Prostate gland (tissue), 2 donors: ENCODE measurements at regions not wholly inside any gene's neighbourhood (a gene's known extent, or its start where the extent isn't known, plus 50 kb on each side); places are given as distances from the start of the nearest gene placed in this dataset.

Source experiments
- DNase-seq: peaks from one replicate; pipeline ENCODE4 v3.0.0-alpha.2; 2019; ENCODE audit warnings: low spot score
- H3K27ac ChIP-seq, 2 donors: fragments of 200-600 bp; sonication (generic); 2 replicates each; pipeline ENCODE4 v1.5.1; 2017 to 2019
- H3K27me3 ChIP-seq: fragments of 200-600 bp; sonication (generic); replicated peaks from 2 replicates; pipeline ENCODE4 v1.5.1; 2019; ENCODE audit not compliant: insufficient read depth
- H3K36me3 ChIP-seq, 2 donors: fragments of 200-600 bp; sonication (generic); 1 replicate in 1 of 2; 2 replicates in 1 of 2; pipeline versions ENCODE4 v1.5.1 to v1.8.1; 2017 to 2019
- H3K4me1 ChIP-seq: fragments of 200-600 bp; sonication (generic); replicated peaks from 2 replicates; pipeline ENCODE4 v1.5.1; 2019
- H3K4me3 ChIP-seq, 2 donors: fragments of 200-600 bp; sonication (generic); 2 replicates each; pipeline ENCODE4 v1.5.1; 2017 to 2019
- H3K9me3 ChIP-seq: fragments of 200-600 bp; sonication (generic); 2 replicates; pipeline ENCODE4 v1.5.1; 2017
- POLR2A ChIP-seq: fragments of 450-650 bp; IDR thresholded peaks from one replicate; pipeline ENCODE4 v1.6.1; 2016; ENCODE audit warnings: antibody characterized with exemption, mild to moderate bottlenecking
- POLR2AphosphoS5 ChIP-seq: sonication (generic); formaldehyde crosslinking; IDR thresholded peaks from one replicate; pipeline ENCODE4 v1.6.1; 2017; ENCODE audit warnings: antibody characterized with exemption
- WGBS: methylation state at CpG from one replicate; pipeline ENCODE4 v1.1.5; 2018; 5-methylcytosine and 5-hydroxymethylcytosine counted together
- intact Hi-C: fragments of 100-400 bp; cut with DNase I; formaldehyde crosslinking; loops from one replicate; pipeline ENCODE4 v1.14.2; 2022
- TF ChIP-seq, protein P1 (sequence below), 4 experiments: fragments of 200-600 bp in 2 of 4; fragments of 450-650 bp in 2 of 4; sonication (generic) in 2 of 4; IDR thresholded peaks; 1 replicate in 3 of 4; 2 replicates in 1 of 4; pipeline ENCODE4 v1.5.1; 2016 to 2019; ENCODE audit warnings: antibody characterized with exemption in 4 of 4, mild to moderate bottlenecking in 2 of 4, moderate library complexity in 2 of 4

DNA sequence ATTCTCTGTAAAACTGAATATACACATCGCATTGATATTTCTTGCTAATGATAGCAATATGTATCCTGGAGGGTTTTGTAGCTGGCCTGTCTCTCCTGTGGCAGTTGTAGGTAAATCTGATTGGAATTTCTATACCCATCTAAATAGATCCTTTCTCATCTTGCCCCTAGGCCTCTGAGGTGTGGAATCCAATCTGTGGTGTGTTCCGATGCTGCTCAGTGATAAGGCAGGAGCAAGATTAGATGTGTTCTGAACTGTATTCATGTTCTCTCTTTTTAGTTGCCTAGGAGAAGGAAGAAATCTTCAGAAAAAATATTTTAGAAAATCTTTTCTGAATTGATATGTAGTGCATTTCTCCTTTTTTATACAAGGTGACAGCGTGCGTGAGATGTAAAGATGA lies 507.5 kb downstream of the NR2F1-AS1 start:
- Histone ChIP-seq H3K27me3 (no peaks in the 10 kb centered on the region), H3K9me3 (no peaks in the 10 kb centered on the region), H3K4me3 (no peak overlapping the region), H3K36me3 (no peaks in the 10 kb centered on the region), H3K4me1 (no peaks in the 10 kb centered on the region), H3K27ac (no peak overlapping the region)
- TF ChIP-seq, protein P1, sequence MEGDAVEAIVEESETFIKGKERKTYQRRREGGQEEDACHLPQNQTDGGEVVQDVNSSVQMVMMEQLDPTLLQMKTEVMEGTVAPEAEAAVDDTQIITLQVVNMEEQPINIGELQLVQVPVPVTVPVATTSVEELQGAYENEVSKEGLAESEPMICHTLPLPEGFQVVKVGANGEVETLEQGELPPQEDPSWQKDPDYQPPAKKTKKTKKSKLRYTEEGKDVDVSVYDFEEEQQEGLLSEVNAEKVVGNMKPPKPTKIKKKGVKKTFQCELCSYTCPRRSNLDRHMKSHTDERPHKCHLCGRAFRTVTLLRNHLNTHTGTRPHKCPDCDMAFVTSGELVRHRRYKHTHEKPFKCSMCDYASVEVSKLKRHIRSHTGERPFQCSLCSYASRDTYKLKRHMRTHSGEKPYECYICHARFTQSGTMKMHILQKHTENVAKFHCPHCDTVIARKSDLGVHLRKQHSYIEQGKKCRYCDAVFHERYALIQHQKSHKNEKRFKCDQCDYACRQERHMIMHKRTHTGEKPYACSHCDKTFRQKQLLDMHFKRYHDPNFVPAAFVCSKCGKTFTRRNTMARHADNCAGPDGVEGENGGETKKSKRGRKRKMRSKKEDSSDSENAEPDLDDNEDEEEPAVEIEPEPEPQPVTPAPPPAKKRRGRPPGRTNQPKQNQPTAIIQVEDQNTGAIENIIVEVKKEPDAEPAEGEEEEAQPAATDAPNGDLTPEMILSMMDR (IDR thresholded peaks at IDR 0.05), result no peak
- TF ChIP-seq POLR2AphosphoS5 (no peak), POLR2A (no peak)
- WGBS, result 90% methylated on average over 4 of the region's 4 CpGs
- intact Hi-C loops, result no loop called here
- DNase-seq, result no peak

DNA sequence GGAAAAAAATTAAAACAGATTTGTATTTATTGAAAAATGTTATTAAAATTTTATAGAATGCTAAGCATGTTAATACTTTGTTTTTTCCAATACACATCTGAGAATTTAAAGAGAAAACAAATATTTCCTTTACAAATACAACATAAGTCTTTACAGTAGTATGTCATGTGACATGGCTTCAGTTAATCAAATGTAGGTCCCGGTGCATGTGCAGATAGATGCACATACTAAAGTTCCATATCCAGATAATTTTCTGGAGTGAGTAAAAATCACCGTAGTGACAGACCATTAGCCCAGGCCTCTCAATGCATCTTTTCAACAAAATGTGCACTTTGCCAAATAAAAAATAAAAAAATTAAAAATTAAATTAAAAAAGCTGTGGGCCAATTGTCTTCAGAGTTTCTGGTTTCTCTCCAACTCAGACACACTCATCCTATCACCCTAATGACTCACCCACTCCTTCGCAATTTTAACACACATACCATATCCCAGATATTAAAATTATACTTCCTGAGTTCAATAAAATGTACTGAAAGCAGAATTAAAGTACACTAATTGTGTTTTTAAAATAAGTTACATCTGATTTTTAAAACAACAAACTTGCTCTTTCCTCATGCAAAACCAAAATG lies 508.1 kb downstream of the NR2F1-AS1 start:
- Histone ChIP-seq H3K4me1 (no peaks in the 10 kb centered on the region), H3K27ac (no peak overlapping the region), H3K9me3 (no peaks in the 10 kb centered on the region), H3K27me3 (no peaks in the 10 kb centered on the region), H3K36me3 (no peaks in the 10 kb centered on the region), H3K4me3 (no peak overlapping the region)
- no peak for TF ChIP-seq POLR2A
- TF ChIP-seq, protein P1 (IDR thresholded peaks at IDR 0.05), result no peak
- TF ChIP-seq POLR2AphosphoS5, result no peak
- intact Hi-C loops, result no loop called here
- no peak for DNase-seq
- 78% methylated on average over 3 of the region's 3 CpGs for WGBS

DNA sequence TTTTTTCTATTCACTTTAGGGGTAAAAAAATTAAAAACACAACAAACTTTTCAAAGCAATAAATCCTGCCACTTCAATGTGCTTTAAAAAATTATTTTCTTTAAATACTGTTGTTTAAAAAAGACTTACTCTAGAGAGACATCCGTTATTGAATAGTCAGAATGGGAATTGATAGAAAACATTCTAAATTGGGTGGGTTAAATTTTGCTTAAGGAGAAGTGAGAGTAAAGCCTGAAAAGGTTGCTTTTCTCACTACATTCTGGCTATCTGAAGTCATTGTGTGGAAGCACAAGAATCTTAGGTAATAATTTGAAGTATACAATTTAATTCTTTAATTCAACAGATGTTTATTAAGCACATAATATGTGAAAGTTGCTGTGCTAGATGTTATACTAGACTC lies 509.3 kb downstream of the NR2F1-AS1 start:
- Histone ChIP-seq H3K9me3 (no peaks in the 10 kb centered on the region), H3K27ac (no peak overlapping the region), H3K27me3 (no peaks in the 10 kb centered on the region), H3K36me3 (no peaks in the 10 kb centered on the region), H3K4me3 (no peak overlapping the region), H3K4me1 (no peaks in the 10 kb centered on the region)
- no peak for DNase-seq
- WGBS, result 72% methylated on average over 1 of the region's 1 CpG
- TF ChIP-seq POLR2AphosphoS5 (no peak), POLR2A (no peak)
- TF ChIP-seq, protein P1 (IDR thresholded peaks at IDR 0.05), result no peak
- intact Hi-C loops, result no loop called here

DNA sequence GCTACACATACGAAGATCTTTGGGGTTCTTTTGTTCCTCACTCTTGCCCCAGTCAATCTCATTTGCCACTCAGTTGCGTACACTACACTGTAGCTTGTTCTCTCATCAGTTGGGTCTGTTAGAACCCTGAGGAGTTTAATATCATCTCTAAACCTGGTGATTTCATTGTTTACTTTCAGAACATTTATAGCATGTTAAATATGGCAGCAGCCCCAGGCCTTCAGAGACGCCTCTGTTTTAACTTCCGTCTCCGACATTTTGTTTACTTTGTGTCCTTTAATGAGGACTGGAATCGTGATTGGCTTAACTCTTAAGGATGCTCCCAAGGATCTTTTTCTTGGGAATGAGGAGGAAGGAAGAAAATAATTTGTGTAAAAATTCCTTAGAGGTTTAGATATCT lies 510.1 kb downstream of the NR2F1-AS1 start:
- no peaks in the 10 kb centered on the region for H3K4me1 ChIP-seq
- no peaks in the 10 kb centered on the region for H3K36me3 ChIP-seq
- no peaks in the 10 kb centered on the region for H3K27me3 ChIP-seq
- H3K27ac ChIP-seq, result no peak overlapping the region
- WGBS, result 20% methylated on average over 6 of the region's 6 CpGs
- peak; percentile 4 for DNase-seq
- H3K4me3 ChIP-seq, result no peak overlapping the region
- intact Hi-C loops, result no loop called here
- TF ChIP-seq POLR2AphosphoS5 (peak; percentile 62), POLR2A (no peak)
- TF ChIP-seq, protein P1 (IDR thresholded peaks at IDR 0.05), result no peak
- H3K9me3 ChIP-seq, result no peaks in the 10 kb centered on the region

DNA sequence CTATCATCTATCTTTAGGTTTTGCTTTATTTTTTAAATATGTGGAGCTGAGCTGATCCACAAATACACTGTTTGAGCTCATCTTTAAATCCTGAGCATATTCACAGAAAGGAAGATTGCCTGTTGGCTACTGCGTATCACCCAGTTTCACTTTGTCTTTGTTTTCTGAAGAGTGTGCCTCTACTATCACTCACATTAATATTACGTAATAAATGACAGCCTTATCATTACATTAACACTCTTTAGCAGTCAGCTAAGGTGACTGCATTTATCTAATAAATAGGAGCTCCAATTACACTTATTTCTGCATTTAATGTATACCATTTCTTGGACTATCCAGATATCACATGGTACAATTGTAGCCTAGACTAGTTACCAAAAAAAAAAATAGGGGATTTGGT lies 511.7 kb downstream of the NR2F1-AS1 start:
- TF ChIP-seq, protein P1 (IDR thresholded peaks at IDR 0.05), result no peak
- TF ChIP-seq POLR2A, result no peak
- Histone ChIP-seq H3K27me3 (no peaks in the 10 kb centered on the region), H3K4me3 (no peak overlapping the region), H3K36me3 (no peaks in the 10 kb centered on the region), H3K9me3 (no peaks in the 10 kb centered on the region), H3K4me1 (no peaks in the 10 kb centered on the region), H3K27ac (no peak overlapping the region)
- no peak for DNase-seq
- WGBS, result 87% methylated on average over 2 of the region's 2 CpGs
- intact Hi-C loops, result no loop called here
